Panc1 (cell line): ENCODE measurements at regions not wholly inside any gene's neighbourhood (a gene's known extent, or its start where the extent isn't known, plus 50 kb on each side); places are given as distances from the start of the nearest gene placed in this dataset.

ENCODE experiments used
- ATAC-seq: fragments of 200-7000 bp; cut with Tn5 transposase; 2 replicates; pipeline ENCODE4 v1.9.1; 2020; ENCODE audit warnings: mild to moderate bottlenecking, moderate library complexity
- BruUV-seq: library from RNA; stranded (reverse); fragments of 400-500 nt; replicated peaks from 2 replicates; lab custom pipeline; 2021; lab: Mats Ljungman, UMichigan
- CTCF ChIA-PET: fragments of 300-600 bp; sonication (Branson Sonifier 250); formaldehyde crosslinking; loops from one replicate; lab custom pipeline; 2022; ENCODE audit warnings: antibody characterized with exemption; lab: Charles Lee
- POLR2A ChIA-PET: fragments of 300-600 bp; sonication (Branson Sonifier 250); formaldehyde crosslinking; loops from one replicate; lab custom pipeline; 2022; ENCODE audit warnings: antibody characterized with exemption; lab: Charles Lee
- DNase-seq: peaks from one replicate; pipeline ENCODE4 v3.0.0-alpha.2; 2010; ENCODE audit warnings: low read depth, low spot score
- H3K27ac ChIP-seq: 2 replicates; pipeline ENCODE4 v1.5.1; 2011; ENCODE audit warnings: mild to moderate bottlenecking, low read length, inconsistent platforms
- H3K27me3 ChIP-seq: fragments of 200-500 bp; sonication (Bioruptor generic); 2 replicates; pipeline ENCODE4 v1.6.0; 2014; ENCODE audit warnings: low read length, inconsistent platforms; ENCODE audit not compliant: control insufficient read depth, insufficient read depth
- H3K36me3 ChIP-seq: fragments of 200-500 bp; sonication (Bioruptor generic); 2 replicates; pipeline ENCODE4 v1.5.1; 2014; ENCODE audit warnings: inconsistent platforms, mild to moderate bottlenecking, low read length, moderate library complexity; ENCODE audit not compliant: control insufficient read depth, insufficient read depth
- H3K4me1 ChIP-seq: 2 replicates; pipeline ENCODE4 v1.5.1; 2011; ENCODE audit warnings: inconsistent platforms, mild to moderate bottlenecking, low read length, moderate library complexity; ENCODE audit not compliant: control insufficient read depth, insufficient read depth
- H3K4me3 ChIP-seq, 2 experiments: 2 replicates each; pipeline ENCODE4 v1.5.1; 2011 to 2012; ENCODE audit warnings: low read depth in 2 of 2, low read length in 2 of 2, mild to moderate bottlenecking in 2 of 2, inconsistent platforms in 1 of 2, moderate library complexity in 1 of 2
- H3K9me3 ChIP-seq: fragments of 200-500 bp; sonication (Bioruptor generic); 2 replicates; pipeline ENCODE4 v1.5.1; 2014; ENCODE audit warnings: low read depth, mild to moderate bottlenecking, inconsistent platforms, low read length, moderate library complexity; ENCODE audit not compliant: control insufficient read depth, insufficient read depth
- CTCF ChIP-seq: fragments of 450-650 bp; IDR thresholded peaks from 2 replicates; pipeline ENCODE4 v1.5.1; 2017; ENCODE audit warnings: mild to moderate bottlenecking
- POLR2AphosphoS5 ChIP-seq: IDR thresholded peaks from 2 replicates; pipeline ENCODE4 v1.6.1; 2012; ENCODE audit warnings: mild to moderate bottlenecking, low read depth, low read length, moderate library complexity
- REST ChIP-seq, 2 experiments: IDR thresholded peaks; 2 replicates each; pipeline ENCODE4 v1.6.1; 2011 to 2012; ENCODE audit warnings: low read depth in 2 of 2, control low read depth in 1 of 2, low read length in 1 of 2, mild to moderate bottlenecking in 1 of 2, moderate library complexity in 1 of 2; ENCODE audit not compliant: insufficient read depth in 1 of 2
- SIN3A ChIP-seq: IDR thresholded peaks from 2 replicates; pipeline ENCODE4 v1.6.1; 2012; ENCODE audit warnings: low read depth, mild to moderate bottlenecking, low read length, moderate library complexity, borderline replicate concordance; ENCODE audit not compliant: insufficient read depth
- TCF7L2 ChIP-seq: IDR thresholded peaks from 2 replicates; pipeline ENCODE4 v1.6.1; 2011; ENCODE audit warnings: mild to moderate bottlenecking, low read depth, low read length, inconsistent platforms
- in situ Hi-C: cut with HindIII; loops from 2 replicates; pipeline ENCODE4 v1.10.0; 2016; ENCODE audit warnings: low sequenced_read_pairs, low pct_unique_long_range_greater_than_20kb
- intact Hi-C: fragments of 100-400 bp; cut with micrococcal nuclease; formaldehyde crosslinking; loops from one replicate; pipeline ENCODE4 v1.10.0; 2022; ENCODE audit not compliant: unreplicated experiment

- H3K27ac ChIP-seq, result no peak overlapping the region
- CTCF ChIA-PET, result no interaction called here
Observed at GRCh38 chr10:32205670-32206069, 141.3 kb downstream of the EPC1 start.

GRCh38 chr10:32204606-32205005 lies 142.4 kb downstream of the EPC1 start:
- POLR2A ChIA-PET, result interaction anchor here (0.6 kb wide), 1 partner anchor 150 kb away, joined by 4 read pairs; no protein-coding TSS in a partner anchor
- in situ Hi-C loops, result no loop called here
- no TSS peak for BruUV-seq
- Histone ChIP-seq H3K4me3 (no peak overlapping the region), H3K4me1 (no peaks in the 10 kb centered on the region; the same call in 1 of the 2 replicates), H3K27ac (no peak overlapping the region), H3K27me3 (no peaks in the 10 kb centered on the region), H3K36me3 (no peaks in the 10 kb centered on the region), H3K9me3 (no peaks in the 10 kb centered on the region)
- TF ChIP-seq POLR2AphosphoS5 (no peak), REST (IDR thresholded peaks at IDR 0.05; ENCODE audit: insufficient read depth in 1 of 2, low read depth in 2 of 2, low read length in 1 of 2) (no peak), SIN3A (no peak), CTCF (no peak), TCF7L2 (no peak)
- intact Hi-C loops, result loop anchor here (10.0 kb wide), 1 partner anchor 150 kb away; the partner anchor contains the start of gene KIF5B
- CTCF ChIA-PET, result no interaction called here
- no peak for DNase-seq
- ATAC-seq, result no peak

More at GRCh38 chr10:32205670-32206069, 141.3 kb downstream of the EPC1 start:
- H3K9me3 ChIP-seq, result no peaks in the 10 kb centered on the region
- DNase-seq (no peak), ATAC-seq (no peak)
- TF ChIP-seq SIN3A, result no peak
- no peak for TF ChIP-seq TCF7L2
- no peak for TF ChIP-seq POLR2AphosphoS5
- no peak for TF ChIP-seq REST (IDR thresholded peaks at IDR 0.05; ENCODE audit: insufficient read depth in 1 of 2, low read depth in 2 of 2, low read length in 1 of 2)
- no peak for TF ChIP-seq CTCF
- no peaks in the 10 kb centered on the region for H3K27me3 ChIP-seq
- intact Hi-C loops, result loop anchor here (10.0 kb wide), 1 partner anchor 151 kb away; the partner anchor contains the start of gene KIF5B
- no TSS peak for BruUV-seq
- in situ Hi-C loops, result no loop called here
- no peaks in the 10 kb centered on the region; the same call in 1 of the 2 replicates for H3K4me1 ChIP-seq
- POLR2A ChIA-PET, result no interaction called here
- no peak overlapping the region for H3K4me3 ChIP-seq
- no peaks in the 10 kb centered on the region for H3K36me3 ChIP-seq
